GM12878 (cell line): ENCODE measurements at regions not wholly inside any gene's neighbourhood (a gene's known extent, or its start where the extent isn't known, plus 50 kb on each side); places are given as distances from the start of the nearest gene placed in this dataset.

ENCODE experiments used
- ATAC-seq: fragments of 200-7000 bp; cut with Tn5 transposase; 3 replicates; pipeline ENCODE4 v1.9.1; 2020; ENCODE audit warnings: mild to moderate bottlenecking, moderate library complexity
- BruUV-seq: library from RNA; stranded (reverse); fragments of 400-500 nt; replicated peaks from 2 replicates; lab custom pipeline; 2021; lab: Mats Ljungman, UMichigan
- CTCF ChIA-PET: fragments of 300-600 bp; sonication (Branson Sonifier 250); formaldehyde crosslinking; extraction: SDS; loops from one replicate; lab custom pipeline; 2021; ENCODE audit warnings: inconsistent platforms; lab: Yijun Ruan, JAX
- POLR2A ChIA-PET: fragments of 350-600 bp; formaldehyde crosslinking; extraction: SDS; loops from one replicate; lab custom pipeline; 2021; ENCODE audit warnings: inconsistent platforms; lab: Charles Lee
- RAD21 ChIA-PET: fragments of 300-600 bp; sonication (Branson Sonifier 250); formaldehyde crosslinking; loops from one replicate; lab custom pipeline; 2023; ENCODE audit warnings: antibody characterized with exemption; ENCODE audit not compliant: unreplicated experiment; lab: Charles Lee
- SMC1A ChIA-PET: fragments of 300-600 bp; sonication (Branson Sonifier 250); formaldehyde crosslinking; loops from one replicate; lab custom pipeline; 2023; ENCODE audit not compliant: unreplicated experiment, uncharacterized antibody; lab: Charles Lee
- DNase-seq: peaks from one replicate; pipeline ENCODE4 v3.0.0-alpha.2; 2011; ENCODE audit warnings: low read depth, low spot score
- FAIRE-seq: peaks from 3 replicates; lab custom pipeline; 2011; peaks lifted over from hg19 to GRCh38; lab: Jason Lieb, UNC
- H2AFZ ChIP-seq: 2 replicates; pipeline ENCODE4 v1.6.0; 2011; ENCODE audit warnings: low read depth, low read length, control low read depth; ENCODE audit not compliant: control insufficient read depth
- H3K27ac ChIP-seq: 2 replicates; pipeline ENCODE4 v1.5.1; 2011; ENCODE audit warnings: control low read depth; ENCODE audit not compliant: control insufficient read depth, insufficient read depth
- H3K27me3 ChIP-seq, 2 experiments: replicated peaks in 1 of 2; 2 replicates each; pipeline versions ENCODE4 v1.6.0 to v1.6.1; 2011; ENCODE audit warnings: low read length in 1 of 2; ENCODE audit not compliant: control insufficient read depth in 2 of 2, insufficient read depth in 2 of 2
- H3K36me3 ChIP-seq, 2 experiments: 2 replicates each; pipeline ENCODE4 v1.5.1; 2011; ENCODE audit warnings: low read length in 1 of 2; ENCODE audit not compliant: control insufficient read depth in 2 of 2, insufficient read depth in 2 of 2
- H3K4me1 ChIP-seq: 2 replicates; pipeline ENCODE4 v1.6.1; 2011; ENCODE audit warnings: mild to moderate bottlenecking, low read length, moderate library complexity, mixed read lengths; ENCODE audit not compliant: control insufficient read depth, insufficient read depth
- H3K4me2 ChIP-seq: 2 replicates; pipeline ENCODE4 v1.6.0; 2011; ENCODE audit warnings: control low read depth; ENCODE audit not compliant: control insufficient read depth, insufficient read depth
- H3K4me3 ChIP-seq: fragments of 200-600 bp; sonication (generic); 2 replicates; pipeline ENCODE4 v1.5.1; 2016
- H3K79me2 ChIP-seq: 2 replicates; pipeline ENCODE4 v1.6.0; 2011; ENCODE audit warnings: low read length; ENCODE audit not compliant: control insufficient read depth, insufficient read depth
- H3K9ac ChIP-seq: 2 replicates; pipeline ENCODE4 v1.8.0; 2011; ENCODE audit warnings: low read length, control low read depth, mixed read lengths; ENCODE audit not compliant: control insufficient read depth, insufficient read depth
- H3K9me3 ChIP-seq: replicated peaks from 3 replicates; pipeline ENCODE4 v1.5.1; 2011; ENCODE audit warnings: mild to moderate bottlenecking, low read length; ENCODE audit not compliant: control insufficient read depth, insufficient read depth
- H4K20me1 ChIP-seq: 2 replicates; pipeline ENCODE4 v1.6.0; 2011; ENCODE audit not compliant: control insufficient read depth, insufficient read depth
- ATF2 ChIP-seq: IDR thresholded peaks from 2 replicates; pipeline ENCODE4 v1.6.1; 2012; ENCODE audit warnings: low read length, inconsistent platforms
- EED ChIP-seq: sonication (generic); IDR thresholded peaks from 2 replicates; pipeline ENCODE4 v1.6.1; 2016; ENCODE audit warnings: antibody characterized with exemption, low read depth
- LARP7 ChIP-seq: fragments of 450-650 bp; IDR thresholded peaks from 2 replicates; pipeline ENCODE4 v1.6.1; 2017; ENCODE audit warnings: mild to moderate bottlenecking
- PBX3 ChIP-seq: IDR thresholded peaks from 2 replicates; pipeline ENCODE4 v1.6.1; 2011; ENCODE audit warnings: mild to moderate bottlenecking, low read depth, low read length, moderate library complexity; ENCODE audit not compliant: insufficient replicate concordance
- RUNX3 ChIP-seq: IDR thresholded peaks from 2 replicates; pipeline ENCODE4 v1.6.1; 2012; ENCODE audit warnings: low read length, inconsistent platforms
- ZNF217 ChIP-seq: fragments of 450-650 bp; IDR thresholded peaks from 2 replicates; pipeline ENCODE4 v1.6.1; 2017; ENCODE audit warnings: antibody characterized with exemption, mild to moderate bottlenecking
- WGBS: methylation state at CpG from one replicate; pipeline ENCODE4 v1.1.6; 2016; ENCODE audit warnings: low lambda C conversion rate; ENCODE audit not compliant: insufficient replicate concordance, insufficient coverage; ENCODE audit errors: missing lambda C conversion rate; 5-methylcytosine and 5-hydroxymethylcytosine counted together
- in situ Hi-C: fragments of 300-500 bp; cut with MboI; formaldehyde crosslinking; loops from 9 replicates; pipeline ENCODE4 v1.14.3; 2018; ENCODE audit warnings: mixed read lengths
- intact Hi-C: fragments of 100-400 bp; cut with micrococcal nuclease; formaldehyde crosslinking; loops from one replicate; pipeline ENCODE4 v1.14.2; 2022; ENCODE audit not compliant: unreplicated experiment

- no peak overlapping the region for H3K9ac ChIP-seq
- no peaks in the 10 kb centered on the region for H4K20me1 ChIP-seq
- H3K4me2 ChIP-seq, result no peak overlapping the region
- H3K4me3 ChIP-seq, result no peak overlapping the region
- ChIA-PET RAD21 (interaction anchor here (3.9 kb wide), 1 partner anchor 65 kb away, joined by 28 read pairs; the partner anchor contains the start of gene PIM1), POLR2A (interaction anchor here (1.0 kb wide), 1 partner anchor 36 kb away, joined by 8 read pairs; no protein-coding TSS in a partner anchor), CTCF (interaction anchor here (1.2 to 1.5 kb wide), 2 partner anchors 54 to 66 kb away, joined by 5 read pairs; no protein-coding TSS in a partner anchor), SMC1A (interaction anchor here (1.4 kb wide), 1 partner anchor 66 kb away, joined by 3 read pairs; no protein-coding TSS in a partner anchor)
- intact Hi-C loops, result no loop called here
- BruUV-seq, result no TSS peak
- DNase-seq (no peak), ATAC-seq (peak; percentile 30), FAIRE-seq (no peak)
- H3K4me1 ChIP-seq, result peaks cover 37% of the 10 kb centered on the region
- in situ Hi-C loops, result no loop called here
- no peaks in the 10 kb centered on the region for H3K27me3 ChIP-seq
- no peaks in the 10 kb centered on the region for H3K79me2 ChIP-seq
- TF ChIP-seq LARP7, result no peak
- no peak for TF ChIP-seq PBX3
- no peak for TF ChIP-seq ZNF217
- TF ChIP-seq RUNX3, result peak; percentile 83
- TF ChIP-seq ATF2, result no peak
- TF ChIP-seq EED, result peak; percentile 15; the same call in 1 of the 2 replicates
- H3K27ac ChIP-seq, result no peak overlapping the region
- no peak overlapping the region for H2AFZ ChIP-seq
- H3K36me3 ChIP-seq, result no peaks in the 10 kb centered on the region
- WGBS, result 38% methylated on average over 6 of the region's 6 CpGs
- H3K9me3 ChIP-seq, result no peaks in the 10 kb centered on the region
Observed at GRCh38 chr6:37105148-37106050, 64.6 kb upstream of the PIM1 start.
